GM18519 (cell line): ENCODE measurements at regions not wholly inside any gene's neighbourhood (a gene's known extent, or its start where the extent isn't known, plus 50 kb on each side); places are given as distances from the start of the nearest gene placed in this dataset.
"Not testable (repeated sequence)": the region's sequence is repeated elsewhere in the genome, so short reads cannot be mapped to it uniquely, and the experiment has no call there.

Source experiments
- ATAC-seq: cut with Tn5 transposase; IDR thresholded peaks from one replicate; pipeline ENCODE4 v1.9.1; 2021; ENCODE audit warnings: mild to moderate bottlenecking, moderate library complexity; ENCODE audit not compliant: unreplicated experiment, low FRiP score

DNA sequence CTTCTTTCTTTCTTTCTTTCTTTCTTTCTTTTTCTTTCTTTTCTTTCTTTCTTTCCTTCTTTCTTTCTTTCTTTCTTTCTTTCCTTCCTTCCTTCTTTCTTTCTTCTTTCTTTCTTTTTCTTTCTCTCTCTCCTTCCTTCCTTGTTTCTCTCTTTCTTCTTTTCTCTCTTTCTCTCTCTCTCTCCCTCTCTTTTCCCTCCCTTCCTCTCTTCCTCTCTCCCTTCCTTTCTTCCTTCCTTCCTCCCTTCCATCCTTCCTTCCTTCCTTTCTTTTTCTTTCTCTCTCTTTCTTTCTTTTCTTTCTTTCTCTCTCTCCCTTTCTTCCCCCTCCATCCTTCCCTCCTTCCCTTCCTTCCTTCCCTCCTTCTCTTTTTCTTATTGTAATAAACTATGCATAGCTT, 105.5 kb downstream of the ZBTB18 start:
- ATAC-seq = not testable (repeated sequence)

DNA sequence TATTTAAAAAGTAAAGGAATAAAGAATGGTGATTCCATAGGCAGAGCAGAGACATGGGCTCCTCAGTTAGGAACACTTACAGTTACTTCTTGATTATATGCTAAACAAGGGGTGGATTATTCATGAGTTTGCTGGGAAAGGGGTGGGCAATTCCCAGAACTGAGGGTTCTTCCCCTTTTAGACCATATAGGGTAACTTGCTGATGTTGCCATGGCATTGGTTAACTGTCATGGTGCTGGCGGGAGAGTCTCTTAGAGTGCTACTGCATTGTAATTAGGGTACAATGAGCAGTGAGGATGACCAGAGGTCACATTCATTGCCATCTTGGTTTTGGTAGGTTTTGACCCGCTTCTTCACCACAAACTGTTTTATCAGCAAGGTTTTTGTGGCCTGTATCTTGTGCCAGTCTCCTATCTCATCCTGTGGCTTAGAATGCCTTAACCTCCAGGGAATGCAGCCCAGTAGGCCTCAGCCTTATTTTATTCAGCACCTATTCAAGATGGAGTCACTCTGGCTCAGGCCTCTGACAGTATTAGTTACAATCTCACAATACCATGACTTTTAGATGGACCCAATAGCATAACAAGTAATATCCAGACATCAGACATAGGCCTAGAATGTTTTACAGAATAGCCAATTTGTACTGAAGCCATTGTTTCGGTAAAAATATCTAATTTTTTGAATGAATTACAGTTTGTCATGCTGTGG, 106.8 kb downstream of the ZBTB18 start:
- no peak for ATAC-seq

- ATAC-seq = no peak
Observed at GRCh38 chr1:244159646-244160045, 108.6 kb downstream of the ZBTB18 start.

GRCh38 chr1:244160455-244161235, 109.6 kb downstream of the ZBTB18 start:
- ATAC-seq = no peak

DNA sequence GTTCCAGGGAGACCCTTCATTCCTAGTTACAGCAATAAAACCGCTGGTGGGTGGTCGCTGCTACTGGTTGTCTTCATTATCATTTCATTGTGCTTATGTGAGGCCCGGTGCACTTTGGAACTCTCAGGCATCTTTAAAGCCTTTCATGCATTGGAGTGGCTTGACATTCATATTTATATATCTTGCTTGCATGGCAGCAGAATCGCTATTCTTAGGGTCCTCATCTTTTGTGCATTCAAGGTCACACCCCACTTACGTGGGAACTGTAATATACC, 110.1 kb downstream of the ZBTB18 start:
- no peak for ATAC-seq

- ATAC-seq = no peak
Observed at GRCh38 chr1:244162786-244163530, 111.9 kb downstream of the ZBTB18 start.

- no peak for ATAC-seq
Observed at GRCh38 chr1:244163861-244164510, 112.9 kb downstream of the ZBTB18 start.

DNA sequence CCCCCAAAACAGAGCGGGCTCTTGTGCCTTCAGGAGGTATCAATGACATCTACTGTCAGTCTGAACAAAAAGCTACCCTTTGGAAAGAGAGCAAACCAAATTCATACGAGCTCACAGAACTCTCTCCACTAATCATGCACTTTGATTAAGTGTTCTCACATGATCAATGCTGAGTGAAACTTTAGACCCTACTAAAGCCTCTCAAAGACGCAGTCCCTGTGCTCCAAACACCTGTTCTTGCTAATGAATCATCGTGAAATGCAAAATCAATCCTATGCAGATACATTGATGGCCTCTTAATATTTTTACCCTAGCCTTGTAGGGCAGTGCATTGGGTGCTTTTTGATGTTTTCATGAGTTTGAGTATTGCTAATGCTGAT, 113.4 kb downstream of the ZBTB18 start:
- no peak for ATAC-seq

DNA sequence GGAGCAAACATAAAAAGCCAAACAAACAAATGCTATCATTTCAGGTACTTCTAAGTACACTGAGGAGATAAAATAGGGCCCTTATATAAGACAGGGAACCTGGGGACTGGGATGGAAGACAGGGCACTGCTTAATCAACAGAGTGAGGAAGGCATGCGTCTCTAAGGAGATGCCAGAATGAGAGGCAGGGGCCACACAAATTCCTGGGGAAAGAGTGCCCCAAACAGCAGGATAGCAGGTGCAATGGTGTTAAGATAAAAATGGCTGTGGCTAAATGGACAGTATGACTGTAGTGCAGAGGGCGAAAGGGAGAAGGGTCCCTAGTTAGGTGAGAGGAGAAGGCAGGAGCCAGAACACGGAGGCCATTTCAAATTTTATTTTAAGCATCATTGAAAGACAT, 113.9 kb downstream of the ZBTB18 start:
- ATAC-seq = no peak

DNA sequence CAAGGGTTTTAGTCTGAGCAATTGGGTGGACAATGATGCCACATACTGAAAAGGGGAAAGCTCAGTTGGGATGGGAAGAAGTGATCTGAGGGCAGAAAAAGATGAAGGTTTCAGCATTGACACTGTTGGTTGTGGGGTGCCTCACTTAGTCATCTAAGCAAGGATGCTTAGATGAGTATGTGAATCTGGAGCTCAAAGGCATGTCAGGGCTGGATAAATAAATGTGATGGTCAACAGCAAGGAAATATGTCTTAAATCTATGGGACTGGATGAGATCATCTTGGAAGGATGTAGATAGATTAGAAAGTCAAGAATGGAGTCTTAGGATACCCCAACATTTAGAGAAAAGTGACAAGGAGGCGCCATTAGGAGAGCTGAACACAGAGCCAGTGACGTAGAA, 114.6 kb downstream of the ZBTB18 start:
- no peak for ATAC-seq

DNA sequence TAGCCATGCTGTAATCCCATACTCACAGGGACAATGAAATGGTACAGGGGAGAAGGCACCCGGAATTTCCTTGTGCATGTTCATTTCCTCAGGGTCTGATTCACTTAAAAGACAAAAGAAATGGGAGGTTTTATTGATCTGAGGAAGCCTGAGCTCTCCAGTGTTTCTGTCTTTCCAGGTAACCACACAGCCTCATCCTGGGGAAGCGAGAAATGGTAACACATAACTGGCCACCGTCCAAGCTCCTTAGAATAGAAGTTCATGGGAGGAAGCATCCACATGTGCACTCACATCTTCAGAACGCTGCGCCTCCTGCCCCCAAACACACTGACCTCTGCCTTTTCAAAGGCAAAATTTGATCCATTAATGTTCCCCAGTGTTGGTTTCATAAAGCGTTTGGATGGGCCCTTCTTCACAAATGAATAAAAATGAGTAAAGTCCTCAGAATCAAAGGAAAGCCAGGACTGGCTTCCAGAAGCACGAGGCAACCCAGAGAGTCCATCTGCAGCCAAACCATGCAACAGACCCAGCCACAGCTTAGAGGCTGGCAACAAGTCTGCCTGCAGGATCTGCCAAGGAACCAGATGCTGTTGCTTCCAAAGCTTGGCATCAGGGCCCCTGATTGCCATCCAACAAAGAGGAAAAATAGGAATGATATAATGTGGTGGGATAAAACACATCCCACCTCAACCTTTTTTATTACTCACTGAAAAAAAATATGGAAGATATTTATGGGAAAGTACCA, 120.3 kb downstream of the ZBTB18 start:
- ATAC-seq = no peak

GRCh38 chr1:244173240-244173639, 122.2 kb downstream of the ZBTB18 start:
- ATAC-seq = no peak

DNA sequence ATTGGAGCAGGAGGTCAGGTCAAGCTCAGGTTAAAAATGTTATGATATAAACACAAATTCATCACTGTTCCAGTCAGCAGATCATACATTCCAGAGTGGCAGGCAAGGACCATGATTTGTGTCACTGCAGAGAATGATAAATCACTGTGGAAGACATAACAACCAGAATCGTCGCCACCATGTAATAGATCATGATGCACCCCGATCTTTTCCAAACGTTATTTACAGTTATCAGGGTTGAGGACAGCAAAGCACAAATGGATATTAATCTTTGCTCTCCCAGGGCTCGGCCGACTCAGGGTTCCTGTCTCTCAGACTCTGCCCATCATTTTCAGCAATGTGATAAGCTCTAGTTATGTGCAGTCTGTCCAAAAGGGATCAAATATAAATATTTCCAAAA, 122.7 kb downstream of the ZBTB18 start:
- no peak for ATAC-seq

- no peak for ATAC-seq
Observed at GRCh38 chr1:244174922-244175521, 123.9 kb downstream of the ZBTB18 start.

- ATAC-seq = no peak
Observed at GRCh38 chr1:244176201-244176600, 125.1 kb downstream of the ZBTB18 start.

DNA sequence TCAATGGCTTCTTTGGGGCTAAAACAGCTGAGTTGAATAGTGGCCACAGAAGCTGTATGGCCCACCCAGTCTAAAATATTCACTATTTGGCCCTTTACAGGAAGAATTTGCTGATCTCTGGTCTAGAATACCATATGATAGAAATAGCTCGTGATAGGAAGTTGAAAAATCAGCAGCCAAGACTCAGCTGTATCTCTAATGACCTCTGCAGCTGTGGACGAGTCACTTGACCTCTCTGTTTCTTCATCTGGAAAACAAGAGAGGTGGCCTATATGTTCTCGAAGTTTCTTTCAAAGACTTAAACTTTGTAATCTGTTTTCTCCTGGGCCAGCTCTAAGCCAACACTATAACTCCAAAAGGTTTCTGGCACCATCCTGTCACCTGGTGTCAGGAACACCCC, 129.2 kb downstream of the ZBTB18 start:
- no peak for ATAC-seq

DNA sequence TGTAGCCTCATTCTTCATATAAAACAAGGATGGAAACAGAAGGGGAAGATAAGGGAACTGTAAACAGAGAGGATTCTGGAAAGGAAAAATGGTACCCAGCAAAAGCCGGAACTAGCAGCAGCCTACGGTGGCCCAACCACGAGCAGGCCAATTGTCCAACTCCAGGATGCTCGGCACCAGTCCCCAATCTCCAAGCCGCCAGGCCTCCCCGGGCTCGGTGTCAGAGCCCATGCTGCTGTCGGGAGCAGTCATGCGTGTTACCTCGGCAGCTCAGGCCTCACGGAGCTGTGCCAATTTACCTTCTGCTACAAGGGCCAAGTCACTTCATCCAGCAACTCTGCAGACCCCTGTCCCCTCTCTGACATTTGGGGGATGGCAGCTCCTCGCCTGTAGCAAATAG, 130.8 kb downstream of the ZBTB18 start:
- no peak for ATAC-seq

DNA sequence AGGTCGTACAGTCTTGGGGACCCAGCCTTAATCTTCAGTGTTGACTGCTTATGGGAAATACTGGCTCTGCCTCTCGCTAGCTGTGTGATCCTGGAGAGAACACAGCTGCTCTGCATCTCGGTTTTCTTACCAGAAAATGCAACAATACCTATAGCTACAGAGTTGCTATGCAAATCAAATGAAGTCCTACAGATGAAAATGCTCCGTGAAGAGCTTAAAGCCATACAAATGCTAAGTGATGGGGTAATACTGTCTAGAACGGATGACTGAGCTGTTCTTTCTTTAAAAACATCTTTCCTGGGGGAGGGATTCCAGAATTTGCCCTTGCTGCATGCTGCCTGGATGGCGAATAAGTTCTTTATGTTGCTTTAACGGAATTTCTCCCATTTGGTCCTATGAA, 132.0 kb downstream of the ZBTB18 start:
- no peak for ATAC-seq

GRCh38 chr1:244186372-244186771, 135.3 kb downstream of the ZBTB18 start:
- ATAC-seq = no peak

- ATAC-seq = no peak
Observed at GRCh38 chr1:244187310-244187709, 136.2 kb downstream of the ZBTB18 start.
